Erythroblast (primary cell): ENCODE measurements at regions not wholly inside any gene's neighbourhood (a gene's known extent, or its start where the extent isn't known, plus 50 kb on each side); places are given as distances from the start of the nearest gene placed in this dataset.

Experiments used
- GATA1 ChIP-seq: IDR thresholded peaks from 2 replicates; pipeline ENCODE4 v1.6.1; 2011; ENCODE audit warnings: low read depth, mild to moderate bottlenecking, control low read depth, low read length, moderate library complexity
- POLR2A ChIP-seq: IDR thresholded peaks from 2 replicates; pipeline ENCODE4 v1.6.1; 2011; ENCODE audit warnings: mild to moderate bottlenecking, low read length

DNA sequence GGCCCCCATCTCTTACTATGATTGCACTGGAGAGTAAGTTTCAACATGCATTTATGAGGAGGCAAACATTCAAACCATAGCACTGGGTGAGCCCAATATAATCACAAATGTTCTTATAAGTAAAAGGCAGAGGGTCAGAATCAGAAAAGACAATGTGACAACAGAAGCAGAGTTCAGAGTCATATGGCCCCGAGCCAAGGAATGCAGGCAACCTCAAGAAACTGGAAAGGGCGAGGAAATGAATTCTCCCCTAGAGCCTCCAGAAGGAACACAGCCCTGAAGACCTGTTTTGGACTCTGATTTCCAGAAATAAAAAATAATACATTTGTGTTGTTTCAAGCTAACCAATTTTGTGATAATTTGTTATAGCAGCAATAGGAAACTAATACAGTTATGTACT, 81.3 kb upstream of the ABI3BP start:
- TF ChIP-seq POLR2A (no peak), GATA1 (no peak)
